ENCODE measurements at regions not wholly inside any gene's neighbourhood (a gene's known extent, or its start where the extent isn't known, plus 50 kb on each side); places are given as distances from the start of the nearest gene placed in this dataset.

DNA sequence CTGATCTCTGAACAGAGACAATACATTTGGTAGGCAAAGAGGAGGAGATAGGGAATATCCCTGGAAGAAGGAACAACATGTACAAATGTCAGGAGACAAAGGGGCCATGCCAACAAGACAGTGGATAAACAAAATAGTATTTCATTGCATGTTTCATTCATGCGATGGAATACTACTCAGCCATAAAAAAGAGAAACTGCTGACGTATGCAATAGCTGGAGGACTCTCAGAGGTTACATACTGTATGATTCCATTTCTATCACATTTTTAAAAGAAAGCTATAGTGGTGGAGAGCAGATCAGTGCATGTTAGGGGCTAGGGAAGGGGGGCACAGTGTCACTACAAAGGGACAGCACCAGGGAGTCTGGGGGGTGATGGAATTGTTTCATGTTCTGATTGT, 572.9 kb upstream of the CADM1 start:
- Histone ChIP-seq H3K9me3 (no peaks in the 10 kb centered on the region), H3K4me1 (no peaks in the 10 kb centered on the region), H3K4me3 (no peak overlapping the region), H3K27me3 (ENCODE audit: insufficient read depth in 3 of 3, low read length in 2 of 3) (peaks cover 0 to 46% (median 1%) of the 10 kb centered on the region in 3 donors), H3K27ac (no peak overlapping the region), H3K36me3 (ENCODE audit: insufficient read depth in 1 of 2, low read depth in 1 of 2) (no peaks in the 10 kb centered on the region)
- ATAC-seq (no peak), DNase-seq (no peak)
- WGBS, 3 donors = 92 to 97% (median 96%) methylated on average over 2 of the region's 2 CpGs
- intact Hi-C loops (cut with DNase I) = no loop called here
- TF ChIP-seq, protein P1, sequence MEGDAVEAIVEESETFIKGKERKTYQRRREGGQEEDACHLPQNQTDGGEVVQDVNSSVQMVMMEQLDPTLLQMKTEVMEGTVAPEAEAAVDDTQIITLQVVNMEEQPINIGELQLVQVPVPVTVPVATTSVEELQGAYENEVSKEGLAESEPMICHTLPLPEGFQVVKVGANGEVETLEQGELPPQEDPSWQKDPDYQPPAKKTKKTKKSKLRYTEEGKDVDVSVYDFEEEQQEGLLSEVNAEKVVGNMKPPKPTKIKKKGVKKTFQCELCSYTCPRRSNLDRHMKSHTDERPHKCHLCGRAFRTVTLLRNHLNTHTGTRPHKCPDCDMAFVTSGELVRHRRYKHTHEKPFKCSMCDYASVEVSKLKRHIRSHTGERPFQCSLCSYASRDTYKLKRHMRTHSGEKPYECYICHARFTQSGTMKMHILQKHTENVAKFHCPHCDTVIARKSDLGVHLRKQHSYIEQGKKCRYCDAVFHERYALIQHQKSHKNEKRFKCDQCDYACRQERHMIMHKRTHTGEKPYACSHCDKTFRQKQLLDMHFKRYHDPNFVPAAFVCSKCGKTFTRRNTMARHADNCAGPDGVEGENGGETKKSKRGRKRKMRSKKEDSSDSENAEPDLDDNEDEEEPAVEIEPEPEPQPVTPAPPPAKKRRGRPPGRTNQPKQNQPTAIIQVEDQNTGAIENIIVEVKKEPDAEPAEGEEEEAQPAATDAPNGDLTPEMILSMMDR (IDR thresholded peaks at IDR 0.05) = no peak

DNA sequence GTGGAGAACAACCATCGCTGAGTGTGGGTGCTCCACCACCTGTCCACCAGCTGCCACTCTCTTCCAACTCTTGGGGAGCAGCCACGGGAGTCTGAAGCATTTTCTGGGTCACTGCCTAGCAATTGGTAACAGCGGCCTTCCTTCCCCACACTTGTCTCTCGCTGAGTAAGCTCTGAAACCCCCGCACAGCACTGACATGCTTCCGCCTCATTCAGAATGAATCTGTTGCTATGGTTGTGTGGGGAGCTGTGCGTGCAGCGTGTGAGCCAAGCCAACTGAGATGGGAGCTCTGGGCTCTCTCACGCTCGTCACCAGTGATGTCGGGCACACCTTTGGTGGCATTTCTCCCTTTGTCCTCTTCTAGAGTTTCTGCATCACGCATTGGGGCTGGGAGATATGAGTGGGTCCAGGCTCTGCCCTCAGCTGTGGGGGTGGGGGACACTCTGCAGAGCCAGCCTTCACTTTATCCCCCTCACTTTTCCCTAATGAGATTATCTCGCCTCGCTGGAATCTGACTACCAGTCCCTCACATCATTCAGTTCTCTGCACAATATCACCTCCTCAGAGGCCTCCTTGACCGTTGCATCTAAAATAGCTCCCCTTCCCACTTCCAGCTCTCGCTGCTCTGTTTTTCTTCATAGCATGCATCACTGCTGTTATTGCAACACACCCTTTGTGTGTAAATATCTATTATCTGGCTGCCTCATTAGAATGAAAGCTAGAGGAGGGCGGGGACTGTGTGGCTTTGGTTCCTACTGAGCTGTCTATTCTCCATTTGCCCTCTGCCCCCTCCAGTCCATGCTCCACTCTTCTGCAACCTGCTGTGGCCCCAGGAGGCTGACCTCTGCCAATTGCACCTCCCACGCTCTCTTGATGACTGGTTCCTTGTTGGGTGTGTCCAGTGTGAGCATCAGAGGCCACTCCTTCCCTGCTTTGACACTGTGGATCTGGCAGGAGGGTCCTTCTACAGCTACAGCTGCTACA, 569.9 kb upstream of the CADM1 start:
- Histone ChIP-seq H3K27me3 (ENCODE audit: insufficient read depth in 3 of 3, low read length in 2 of 3) (peaks cover 0 to 44% (median 3%) of the 10 kb centered on the region in 3 donors), H3K4me3 (no peak overlapping the region), H3K27ac (no peak overlapping the region), H3K36me3 (ENCODE audit: insufficient read depth in 1 of 2, low read depth in 1 of 2) (no peaks in the 10 kb centered on the region), H3K9me3 (no peaks in the 10 kb centered on the region), H3K4me1 (no peaks in the 10 kb centered on the region)
- ATAC-seq (peak in 1 of 4 donors; percentile 37), DNase-seq (no peak)
- intact Hi-C loops (cut with DNase I) = no loop called here
- TF ChIP-seq, protein P1 (IDR thresholded peaks at IDR 0.05) = no peak
- WGBS, 3 donors = 29 to 32% (median 30%) methylated on average over 18 of the region's 18 CpGs

DNA sequence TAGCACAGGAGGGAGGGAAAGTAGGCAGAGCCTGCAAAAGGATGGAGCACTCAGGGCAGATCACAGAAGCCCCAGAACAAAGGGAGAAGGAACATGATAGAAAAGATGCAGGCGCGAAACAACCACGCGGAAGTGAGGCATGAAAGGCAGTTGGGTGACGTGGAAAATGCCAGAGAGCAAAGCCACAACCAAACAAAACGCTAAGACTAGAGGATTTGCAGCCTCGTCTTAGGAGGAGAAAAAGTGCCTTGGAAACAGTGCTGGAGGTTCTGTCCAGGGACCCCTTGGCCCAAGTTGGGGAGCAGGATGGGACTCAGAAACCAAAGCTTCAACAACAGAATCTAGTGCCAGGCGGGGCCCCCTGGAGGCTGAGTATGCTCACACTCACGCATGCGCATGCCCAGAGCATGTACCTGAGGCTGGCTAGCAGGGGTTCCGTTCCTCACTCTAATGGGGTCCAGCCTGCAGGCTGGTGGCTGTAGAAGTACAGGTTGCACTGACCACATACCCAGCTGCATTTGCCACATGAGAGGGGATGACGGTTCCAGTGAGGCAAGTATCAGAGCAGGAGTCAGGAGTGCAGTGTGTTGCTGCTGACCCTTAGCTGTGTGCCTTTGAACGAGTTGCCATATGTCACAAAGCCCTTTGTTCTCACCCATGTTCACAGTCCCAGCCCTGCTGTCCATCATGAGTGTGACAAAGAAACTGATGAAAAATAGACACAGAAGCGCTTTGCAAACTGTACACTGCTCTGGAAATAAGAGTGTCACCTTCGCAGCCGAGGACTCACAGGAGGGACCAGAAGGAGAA, 568.6 kb upstream of the CADM1 start:
- intact Hi-C loops (cut with DNase I) = no loop called here
- no peak overlapping the region for H3K4me3 ChIP-seq
- H3K36me3 ChIP-seq (ENCODE audit: insufficient read depth in 1 of 2, low read depth in 1 of 2) = no peaks in the 10 kb centered on the region
- ATAC-seq (no peak), DNase-seq (no peak)
- H3K27me3 ChIP-seq (ENCODE audit: insufficient read depth in 3 of 3, low read length in 2 of 3) = peaks cover 0 to 44% (median 3%) of the 10 kb centered on the region in 3 donors
- no peaks in the 10 kb centered on the region for H3K9me3 ChIP-seq
- TF ChIP-seq, protein P1 (IDR thresholded peaks at IDR 0.05) = no peak
- 80% methylated on average over 14 to 16 of the region's 16 CpGs for WGBS, 3 donors
- H3K4me1 ChIP-seq = no peaks in the 10 kb centered on the region
- H3K27ac ChIP-seq = no peak overlapping the region

DNA sequence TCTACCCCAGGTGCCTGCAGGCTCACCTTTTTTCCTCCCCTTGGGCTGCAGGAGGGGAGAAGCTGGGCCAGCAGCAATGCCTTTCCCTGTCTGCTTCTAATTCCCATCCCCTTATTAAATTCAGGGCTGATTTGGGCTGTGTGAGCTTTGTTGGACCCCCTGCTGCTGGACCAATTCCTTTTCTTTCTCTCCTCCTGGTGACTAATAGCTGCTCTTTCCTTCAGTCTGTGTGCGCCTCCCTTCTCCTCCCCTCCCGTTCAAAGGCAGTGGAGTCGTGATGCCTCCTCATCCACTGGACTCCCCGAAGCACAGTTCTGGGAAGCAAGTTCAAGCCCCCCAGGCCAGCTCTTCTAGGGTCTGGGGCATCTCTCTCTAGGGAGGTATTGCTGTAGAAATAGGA, 567.9 kb upstream of the CADM1 start:
- peaks cover 0 to 42% (median 2%) of the 10 kb centered on the region in 3 donors for H3K27me3 ChIP-seq (ENCODE audit: insufficient read depth in 3 of 3, low read length in 2 of 3)
- WGBS, 3 donors = 73 to 78% (median 77%) methylated on average over 4 of the region's 4 CpGs
- H3K9me3 ChIP-seq = no peaks in the 10 kb centered on the region
- no peaks in the 10 kb centered on the region for H3K36me3 ChIP-seq (ENCODE audit: insufficient read depth in 1 of 2, low read depth in 1 of 2)
- intact Hi-C loops (cut with DNase I) = no loop called here
- TF ChIP-seq, protein P1 (IDR thresholded peaks at IDR 0.05) = no peak
- H3K4me1 ChIP-seq = no peaks in the 10 kb centered on the region
- DNase-seq = no peak
- no peak overlapping the region for H3K27ac ChIP-seq
- no peak for ATAC-seq
- no peak overlapping the region for H3K4me3 ChIP-seq
